K562 (cell line): ENCODE measurements at regions not wholly inside any gene's neighbourhood (a gene's known extent, or its start where the extent isn't known, plus 50 kb on each side); places are given as distances from the start of the nearest gene placed in this dataset.

Experiments used
- ATAC-seq: fragments of 200-7000 bp; cut with Tn5 transposase; 3 replicates; pipeline ENCODE4 v1.9.1; 2020; ENCODE audit warnings: moderate library complexity
- BruUV-seq: library from RNA; stranded (reverse); fragments of 400-500 nt; replicated peaks from 2 replicates; lab custom pipeline; 2021; lab: Mats Ljungman, UMichigan
- CTCF ChIA-PET: fragments of 300-600 bp; formaldehyde crosslinking; extraction: SDS; loops from one replicate; lab custom pipeline; 2021; ENCODE audit warnings: low intra/inter-chr PET ratio; lab: Yijun Ruan, JAX
- POLR2A ChIA-PET: fragments of 300-600, 350-650 bp; sonication (Branson Sonifier 250); formaldehyde crosslinking; extraction: SDS; loops from one replicate; lab custom pipeline; 2021; ENCODE audit warnings: antibody characterized with exemption, inconsistent platforms; lab: Yijun Ruan, JAX
- DNase-seq, 4 experiments: peaks; one replicate each; pipeline versions ENCODE4 v3.0.0 to v3.0.0-alpha.2; 2011 to 2018; ENCODE audit warnings: low spot score in 3 of 4, mixed read lengths in 3 of 4; ENCODE audit errors: extremely low read depth in 1 of 4
- FAIRE-seq: peaks from 2 replicates; lab custom pipeline; 2011; peaks lifted over from hg19 to GRCh38; lab: Jason Lieb, UNC
- H2AFZ ChIP-seq: 2 replicates; pipeline ENCODE4 v1.6.0; 2011; ENCODE audit warnings: low read depth, low read length, control low read depth, inconsistent platforms
- H3K27ac ChIP-seq: fragments of 200-600 bp; 3 replicates; pipeline ENCODE4 v1.8.0; 2011; ENCODE audit warnings: low read depth, mild to moderate bottlenecking, control low read depth, inconsistent platforms, low read length, moderate library complexity, mixed read lengths; ENCODE audit errors: extremely low read depth
- H3K27me3 ChIP-seq, 2 experiments: fragments of 300-600 bp in 1 of 2; 2 replicates in 1 of 2; 3 replicates in 1 of 2; pipeline versions ENCODE4 v1.6.0 to v1.8.0; 2011; ENCODE audit warnings: inconsistent platforms in 2 of 2, low read length in 2 of 2, mild to moderate bottlenecking in 1 of 2, mixed read lengths in 1 of 2, moderate library complexity in 1 of 2; ENCODE audit not compliant: control insufficient read depth in 2 of 2, insufficient read depth in 2 of 2
- H3K36me3 ChIP-seq: fragments of 300-600 bp; 3 replicates; pipeline ENCODE4 v1.8.0; 2011; ENCODE audit warnings: mild to moderate bottlenecking, low read length, inconsistent platforms; ENCODE audit not compliant: control insufficient read depth, insufficient read depth
- H3K4me1 ChIP-seq, 2 experiments: fragments of 200-600 bp in 1 of 2; replicated peaks in 1 of 2; 2 replicates in 1 of 2; 3 replicates in 1 of 2; pipeline versions ENCODE4 v1.5.1 to v1.8.0; 2011; ENCODE audit warnings: inconsistent platforms in 2 of 2, low read length in 2 of 2, mild to moderate bottlenecking in 1 of 2, mixed read lengths in 1 of 2, moderate library complexity in 1 of 2; ENCODE audit not compliant: control insufficient read depth in 2 of 2, insufficient read depth in 2 of 2
- H3K4me2 ChIP-seq: 2 replicates; pipeline ENCODE4 v1.6.1; 2011; ENCODE audit warnings: low read length, control low read depth, inconsistent platforms, mixed read lengths; ENCODE audit not compliant: insufficient read depth
- H3K4me3 ChIP-seq: fragments of 200-600 bp; sonication (generic), shearing (Covaris generic); 2 replicates; pipeline ENCODE4 v1.5.1; 2016; ENCODE audit warnings: control low read depth, inconsistent platforms
- H3K79me2 ChIP-seq: fragments of 200-600 bp; 3 replicates; pipeline ENCODE4 v1.8.0; 2011; ENCODE audit warnings: low read length, inconsistent platforms; ENCODE audit not compliant: control insufficient read depth, insufficient read depth
- H3K9ac ChIP-seq, 2 experiments: 2 replicates each; pipeline versions ENCODE4 v1.6.0 to v1.6.1; 2011; ENCODE audit warnings: low read depth in 2 of 2, low read length in 2 of 2, control low read depth in 1 of 2, inconsistent platforms in 1 of 2, mild to moderate bottlenecking in 1 of 2, mixed read lengths in 1 of 2; ENCODE audit not compliant: insufficient read depth in 1 of 2
- H3K9me1 ChIP-seq: one replicate; pipeline ENCODE4 v1.6.0; 2011; ENCODE audit warnings: inconsistent platforms, mild to moderate bottlenecking, low read length, moderate library complexity; ENCODE audit not compliant: control insufficient read depth, insufficient read depth
- H3K9me3 ChIP-seq: replicated peaks from 2 replicates; pipeline ENCODE4 v1.5.1; 2011; ENCODE audit warnings: low read depth, low read length, inconsistent platforms; ENCODE audit not compliant: control insufficient read depth, insufficient read depth
- H4K20me1 ChIP-seq: replicated peaks from 2 replicates; pipeline ENCODE4 v1.6.1; 2011; ENCODE audit warnings: low read length, inconsistent platforms, mixed read lengths; ENCODE audit not compliant: control insufficient read depth, insufficient read depth
- ASH1L ChIP-seq: fragments of 450-650 bp; IDR thresholded peaks from 2 replicates; pipeline ENCODE4 v1.6.1; 2018; ENCODE audit warnings: borderline replicate concordance, mild to moderate bottlenecking, low read depth; ENCODE audit not compliant: partially characterized antibody
- ETV1 ChIP-seq: fragments of 450-650 bp; conservative IDR thresholded peaks from 2 replicates; pipeline ENCODE4 v1.6.1; 2016; ENCODE audit warnings: missing genetic modification characterization, control low read depth, low read depth, missing compliant biosample characterization
- FOS ChIP-seq: IDR thresholded peaks from 3 replicates; pipeline ENCODE4 v1.6.1; 2011; ENCODE audit not compliant: insufficient read length; ENCODE audit errors: extremely low read depth
- HNRNPK ChIP-seq: fragments of 200-400 bp; formaldehyde crosslinking; IDR thresholded peaks from one replicate; pipeline ENCODE4 v1.6.1; 2018; ENCODE audit warnings: mild to moderate bottlenecking, low read depth, low read length; ENCODE audit not compliant: poor library complexity, severe bottlenecking
- MGA ChIP-seq: fragments of 450-650 bp; IDR thresholded peaks from 2 replicates; pipeline ENCODE4 v1.6.1; 2016; ENCODE audit warnings: mild to moderate bottlenecking, moderate library complexity
- PHB ChIP-seq: fragments of 250-450 bp; sonication (Bioruptor Pico); IDR thresholded peaks from 2 replicates; pipeline ENCODE4 v1.5.0; 2021
- SMARCC2 ChIP-seq: fragments of 450-650 bp; IDR thresholded peaks from 2 replicates; pipeline ENCODE4 v1.6.1; 2017; ENCODE audit warnings: antibody characterized with exemption, moderate library complexity, mild to moderate bottlenecking, low read depth
- ZBTB12 ChIP-seq: fragments of 250-450 bp; sonication (Bioruptor Pico); IDR thresholded peaks from 2 replicates; pipeline ENCODE4 v1.4.0; 2020
- ZBTB9 ChIP-seq: fragments of 450-650 bp; formaldehyde crosslinking; IDR thresholded peaks from 2 replicates; pipeline ENCODE4 v1.4.0; 2020; ENCODE audit warnings: mild to moderate bottlenecking, moderate library complexity
- whole genome bisulfite sequencing: fragments of 100-300 bp; shearing (Covaris generic); methylation state at CpG from one replicate; pipeline ENCODE4 v1.1.6; 2016; ENCODE audit warnings: low coverage, mixed read lengths; ENCODE audit not compliant: insufficient coverage; ENCODE audit errors: missing lambda C conversion rate; 5-methylcytosine and 5-hydroxymethylcytosine counted together
- in situ Hi-C: fragments of 300-500 bp; cut with MboI; formaldehyde crosslinking; loops from 4 replicates; pipeline ENCODE4 v1.15.0; 2018; ENCODE audit warnings: inconsistent platforms, mixed read lengths
- intact Hi-C: fragments of 100-400 bp; cut with micrococcal nuclease; formaldehyde crosslinking; loops from 2 replicates; pipeline ENCODE4 v1.14.2; 2022

- Histone ChIP-seq H4K20me1 (no peaks in the 10 kb centered on the region), H3K4me3 (no peak overlapping the region), H3K27ac (no peak overlapping the region), H3K79me2 (no peaks in the 10 kb centered on the region), H2AFZ (no peak overlapping the region), H3K9me3 (no peaks in the 10 kb centered on the region), H3K9me1 (no peaks in the 10 kb centered on the region), H3K4me2 (no peak overlapping the region), H3K9ac (no peak overlapping the region), H3K36me3 (no peaks in the 10 kb centered on the region), H3K4me1 (no peaks in the 10 kb centered on the region), H3K27me3 (peaks cover 2 to 22% of the 10 kb centered on the region in 2 experiments; a peak in 3 of 5 replicates)
- ATAC-seq (no peak), DNase-seq (no peak), FAIRE-seq (no peak)
- WGBS, result 0% methylated on average over 3 of the region's 3 CpGs
- ChIA-PET CTCF (no interaction called here), POLR2A (no interaction called here)
- BruUV-seq, result no TSS peak
- intact Hi-C loops, result no loop called here
- in situ Hi-C loops, result no loop called here
- TF ChIP-seq MGA (no peak), FOS (no peak), ASH1L (no peak), ZBTB12 (CRISPR knock-in tag) (no peak), ETV1 (no peak), HNRNPK (no peak), SMARCC2 (no peak), ZBTB9 (CRISPR knock-in tag) (no peak), PHB (CRISPR knock-in tag) (no peak)
Measured at GRCh38 chr10:118971876-118972275, 57.6 kb upstream of the NANOS1 start.
